ENCODE measurements at regions not wholly inside any gene's neighbourhood (a gene's known extent, or its start where the extent isn't known, plus 50 kb on each side); places are given as distances from the start of the nearest gene placed in this dataset.
"Not testable (repeated sequence)": the region's sequence is repeated elsewhere in the genome, so short reads cannot be mapped to it uniquely, and the experiment has no call there.

DNA sequence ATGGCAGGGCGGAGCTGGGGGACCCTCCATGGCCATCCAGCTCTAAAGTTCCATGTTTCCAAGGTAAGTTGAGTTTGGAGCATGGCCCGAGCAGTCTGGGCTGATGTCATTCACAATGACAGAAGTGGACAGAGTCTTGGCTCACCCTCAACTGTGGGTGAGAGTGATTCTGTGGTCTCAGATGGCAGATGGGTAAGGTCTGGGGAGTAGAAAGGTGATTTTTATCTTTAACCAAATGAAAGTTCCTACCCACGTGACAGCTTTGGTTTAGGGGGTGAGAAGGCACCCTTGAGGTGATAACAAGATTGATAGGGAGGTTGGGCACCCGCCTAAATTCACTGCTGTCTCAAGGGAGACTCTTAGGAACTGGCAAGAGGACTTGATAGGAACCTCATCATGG is 57.6 kb upstream of the PDZD8 start:
- TF ChIP-seq, protein P1, sequence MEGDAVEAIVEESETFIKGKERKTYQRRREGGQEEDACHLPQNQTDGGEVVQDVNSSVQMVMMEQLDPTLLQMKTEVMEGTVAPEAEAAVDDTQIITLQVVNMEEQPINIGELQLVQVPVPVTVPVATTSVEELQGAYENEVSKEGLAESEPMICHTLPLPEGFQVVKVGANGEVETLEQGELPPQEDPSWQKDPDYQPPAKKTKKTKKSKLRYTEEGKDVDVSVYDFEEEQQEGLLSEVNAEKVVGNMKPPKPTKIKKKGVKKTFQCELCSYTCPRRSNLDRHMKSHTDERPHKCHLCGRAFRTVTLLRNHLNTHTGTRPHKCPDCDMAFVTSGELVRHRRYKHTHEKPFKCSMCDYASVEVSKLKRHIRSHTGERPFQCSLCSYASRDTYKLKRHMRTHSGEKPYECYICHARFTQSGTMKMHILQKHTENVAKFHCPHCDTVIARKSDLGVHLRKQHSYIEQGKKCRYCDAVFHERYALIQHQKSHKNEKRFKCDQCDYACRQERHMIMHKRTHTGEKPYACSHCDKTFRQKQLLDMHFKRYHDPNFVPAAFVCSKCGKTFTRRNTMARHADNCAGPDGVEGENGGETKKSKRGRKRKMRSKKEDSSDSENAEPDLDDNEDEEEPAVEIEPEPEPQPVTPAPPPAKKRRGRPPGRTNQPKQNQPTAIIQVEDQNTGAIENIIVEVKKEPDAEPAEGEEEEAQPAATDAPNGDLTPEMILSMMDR (IDR thresholded peaks at IDR 0.05) = no peak
- no peak for DNase-seq
- H3K27ac ChIP-seq = no peak overlapping the region
- H3K4me3 ChIP-seq = no peak overlapping the region
- H3K4me1 ChIP-seq = no peaks in the 10 kb centered on the region
- intact Hi-C loops (cut with DNase I) = no loop called here
- H3K36me3 ChIP-seq = no peaks in the 10 kb centered on the region
- H3K27me3 ChIP-seq = no peaks in the 10 kb centered on the region
- ATAC-seq = no peak
- no peaks in the 10 kb centered on the region for H3K9me3 ChIP-seq

DNA sequence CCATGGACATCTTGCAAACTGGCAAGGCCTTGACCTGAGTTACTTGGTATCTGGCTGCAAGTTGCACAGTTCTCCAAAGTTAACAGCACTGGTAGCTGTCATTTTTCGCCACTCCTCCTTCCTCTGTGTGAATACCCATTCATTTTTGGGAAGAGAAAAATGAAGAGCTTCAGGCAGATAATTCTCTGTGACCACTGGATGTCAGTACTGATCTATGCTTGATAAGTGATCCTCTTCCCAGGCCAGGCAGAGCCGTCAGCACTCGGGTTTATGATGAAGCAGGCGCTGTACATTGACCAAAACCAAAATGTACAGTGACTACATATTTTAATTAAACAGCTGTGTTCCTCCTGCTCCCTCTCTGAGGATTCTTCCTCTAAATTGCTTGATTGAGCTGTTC is 55.9 kb upstream of the PDZD8 start:
- intact Hi-C loops (cut with DNase I) = no loop called here
- Histone ChIP-seq H3K9me3 (no peaks in the 10 kb centered on the region), H3K4me3 (no peak overlapping the region), H3K27ac (no peak overlapping the region), H3K27me3 (no peaks in the 10 kb centered on the region), H3K4me1 (no peaks in the 10 kb centered on the region), H3K36me3 (no peaks in the 10 kb centered on the region)
- TF ChIP-seq, protein P1 (IDR thresholded peaks at IDR 0.05) = no peak
- no peak for ATAC-seq
- no peak for DNase-seq

GRCh38 chr10:117430535-117430934 is 55.3 kb upstream of the PDZD8 start:
- H3K4me1 ChIP-seq; H3K9me3 ChIP-seq; H3K36me3 ChIP-seq; H3K27me3 ChIP-seq; H3K4me3 ChIP-seq; ATAC-seq; intact Hi-C loops (cut with DNase I); DNase-seq; H3K27ac ChIP-seq: not testable (repeated sequence)

DNA sequence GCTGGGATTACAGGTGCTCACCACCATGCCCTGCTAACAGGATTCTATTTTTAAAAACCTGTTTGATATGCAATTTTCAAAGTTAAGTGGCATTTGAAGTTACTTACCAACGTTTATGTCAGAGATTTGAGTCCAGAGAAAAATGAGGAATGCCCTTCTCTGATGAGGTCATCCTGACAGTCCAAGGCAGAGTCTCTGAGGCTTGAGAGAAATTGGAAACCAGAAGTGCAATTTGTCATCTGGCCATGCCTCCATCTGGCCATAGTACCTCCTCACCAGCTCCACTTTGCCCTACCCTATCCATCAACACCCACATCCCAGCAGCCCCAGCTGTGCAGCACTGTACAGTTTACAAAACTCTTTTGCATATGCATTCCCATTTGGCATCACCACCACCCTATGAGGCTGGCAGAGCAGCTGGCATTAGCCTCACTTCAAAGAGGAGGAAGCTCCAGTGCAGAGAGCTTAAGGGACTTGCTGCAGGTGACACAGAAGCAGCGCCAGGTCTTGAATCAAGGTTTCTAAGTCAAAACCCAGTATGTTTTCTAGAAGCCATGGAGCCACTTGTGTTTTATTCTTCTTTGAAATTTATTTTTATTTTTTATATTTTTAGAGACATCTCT is 54.5 kb upstream of the PDZD8 start:
- H3K4me1 ChIP-seq = no peaks in the 10 kb centered on the region
- no peak overlapping the region for H3K27ac ChIP-seq
- H3K4me3 ChIP-seq = no peak overlapping the region

GRCh38 chr10:117427356-117427755 is 52.1 kb upstream of the PDZD8 start:
- no peak for ATAC-seq
- H3K9me3 ChIP-seq = no peaks in the 10 kb centered on the region
- DNase-seq = no peak
- TF ChIP-seq, protein P1 (IDR thresholded peaks at IDR 0.05) = no peak
- no peaks in the 10 kb centered on the region for H3K27me3 ChIP-seq
- intact Hi-C loops (cut with DNase I) = no loop called here
- H3K36me3 ChIP-seq = no peaks in the 10 kb centered on the region
- H3K4me1 ChIP-seq = no peaks in the 10 kb centered on the region
- no peak overlapping the region for H3K27ac ChIP-seq
- no peak overlapping the region for H3K4me3 ChIP-seq

More for the DNA sequence above, 54.5 kb upstream of the PDZD8 start:
- Histone ChIP-seq H3K9me3 (no peaks in the 10 kb centered on the region), H3K27me3 (no peaks in the 10 kb centered on the region), H3K36me3 (no peaks in the 10 kb centered on the region)
- TF ChIP-seq, protein P1 (IDR thresholded peaks at IDR 0.05) = no peak
- ATAC-seq (no peak), DNase-seq (no peak)
- intact Hi-C loops (cut with DNase I) = no loop called here

GRCh38 chr10:117425974-117426566 is 50.8 kb upstream of the PDZD8 start:
- H3K27me3 ChIP-seq = no peaks in the 10 kb centered on the region

More at GRCh38 chr10:117425974-117426566, 50.8 kb upstream of the PDZD8 start:
- H3K36me3 ChIP-seq = no peaks in the 10 kb centered on the region
- TF ChIP-seq, protein P1 (IDR thresholded peaks at IDR 0.05) = no peak
- H3K4me3 ChIP-seq = no peak overlapping the region
- intact Hi-C loops (cut with DNase I) = no loop called here
- DNase-seq (no peak), ATAC-seq (no peak)
- no peak overlapping the region for H3K27ac ChIP-seq
- H3K9me3 ChIP-seq = no peaks in the 10 kb centered on the region
- H3K4me1 ChIP-seq = no peaks in the 10 kb centered on the region
